SK-N-DZ (cell line): ENCODE measurements at regions not wholly inside any gene's neighbourhood (a gene's known extent, or its start where the extent isn't known, plus 50 kb on each side); places are given as distances from the start of the nearest gene placed in this dataset.
A peak's percentile ranks its signal among the peaks of the same experiment; 100 is the strongest.

ENCODE experiments used
- DNase-seq: peaks from one replicate; pipeline ENCODE4 v3.0.0-alpha.2; 2015; ENCODE audit warnings: low spot score
- small RNA-seq, 2 experiments: library from RNA; depleted of rRNA; stranded (forward); fragments of <200 nt; gene quantifications; one replicate each; pipeline ENCODE3, GENCODE V24; 2014

- DNase-seq: no peak
These were observed 57.4 kb upstream of the SVIL start for GRCh38 chr10:29692121-29692539.

GRCh38 chr10:29691564-29692072 lies 56.8 kb upstream of the SVIL start:
- DNase-seq: peak; percentile 73

- DNase-seq: no peak
These were observed 54.2 kb upstream of the SVIL start for GRCh38 chr10:29689001-29689400.

- peak; percentile 46 for DNase-seq
These were observed 53.5 kb upstream of the SVIL start for GRCh38 chr10:29688230-29688661.

GRCh38 chr10:29687421-29688164 lies 52.8 kb upstream of the SVIL start:
- peak; percentile 13 for DNase-seq

GRCh38 chr10:29685506-29685905 lies 50.7 kb upstream of the SVIL start:
- no peak for DNase-seq

Small RNAs in the stretch of these regions (small RNA-seq; reads per million reads assigned to genes)
- 0 reads per million in 2 experiments for gene CKS1BP2
- gene RNU6-908P: 0 to 0.04 reads per million in 2 experiments
